Esophagus squamous epithelium (tissue), 4 donors: ENCODE measurements at regions not wholly inside any gene's neighbourhood (a gene's known extent, or its start where the extent isn't known, plus 50 kb on each side); places are given as distances from the start of the nearest gene placed in this dataset.

Experiments
- CTCF ChIP-seq, 6 experiments: fragments of 450-650 bp in 4 of 6; fragments of 200-600 bp in 2 of 6; sonication (generic) in 2 of 6; IDR thresholded peaks; one replicate each; pipeline ENCODE4 v1.5.1; 2016 to 2019; ENCODE audit warnings: antibody characterized with exemption in 6 of 6, mild to moderate bottlenecking in 4 of 6, moderate library complexity in 4 of 6
- POLR2A ChIP-seq, 4 donors: fragments of 450-650 bp; IDR thresholded peaks; one replicate each; pipeline ENCODE4 v1.6.1; 2017; ENCODE audit warnings: antibody characterized with exemption in 4 of 4, mild to moderate bottlenecking in 4 of 4, moderate library complexity in 3 of 4

GRCh38 chr4:34678431-34678830 is 1565.9 kb downstream of the ARAP2 start:
- TF ChIP-seq POLR2A (IDR thresholded peaks at IDR 0.05) (no peak), CTCF (IDR thresholded peaks at IDR 0.05) (no peak)
